ENCODE measurements at regions not wholly inside any gene's neighbourhood (a gene's known extent, or its start where the extent isn't known, plus 50 kb on each side); places are given as distances from the start of the nearest gene placed in this dataset.

- Histone ChIP-seq H3K27ac (no peak overlapping the region), H3K4me3 (no peak overlapping the region)
Measured at GRCh38 chr2:236852977-236853374, 232.7 kb upstream of the COPS8 start.

DNA sequence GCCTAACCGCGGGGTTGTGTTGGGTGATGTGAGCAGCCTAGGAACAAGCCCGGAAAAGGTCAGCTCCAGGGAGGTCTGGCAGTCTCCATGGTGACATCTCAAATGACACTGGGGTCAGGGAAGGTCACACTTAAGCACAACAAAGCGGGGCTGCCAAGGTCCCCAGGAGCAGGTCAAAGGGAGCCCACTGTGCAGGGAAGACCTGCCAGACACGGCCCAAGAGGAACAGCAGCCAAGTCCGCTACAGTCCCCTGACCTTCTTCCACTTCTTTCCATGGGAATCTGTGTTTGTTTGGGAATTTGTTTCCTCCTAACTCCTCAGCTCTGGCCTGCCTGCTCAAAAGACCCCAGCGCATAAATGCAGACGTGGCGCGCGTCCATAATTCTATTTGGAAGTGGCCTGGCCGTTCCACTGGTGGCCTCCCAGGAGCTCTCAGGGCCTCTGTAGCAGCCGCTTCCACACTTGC lies 232.1 kb upstream of the COPS8 start:
- Histone ChIP-seq H3K4me3 (no peak overlapping the region), H3K27ac (no peak overlapping the region)

DNA sequence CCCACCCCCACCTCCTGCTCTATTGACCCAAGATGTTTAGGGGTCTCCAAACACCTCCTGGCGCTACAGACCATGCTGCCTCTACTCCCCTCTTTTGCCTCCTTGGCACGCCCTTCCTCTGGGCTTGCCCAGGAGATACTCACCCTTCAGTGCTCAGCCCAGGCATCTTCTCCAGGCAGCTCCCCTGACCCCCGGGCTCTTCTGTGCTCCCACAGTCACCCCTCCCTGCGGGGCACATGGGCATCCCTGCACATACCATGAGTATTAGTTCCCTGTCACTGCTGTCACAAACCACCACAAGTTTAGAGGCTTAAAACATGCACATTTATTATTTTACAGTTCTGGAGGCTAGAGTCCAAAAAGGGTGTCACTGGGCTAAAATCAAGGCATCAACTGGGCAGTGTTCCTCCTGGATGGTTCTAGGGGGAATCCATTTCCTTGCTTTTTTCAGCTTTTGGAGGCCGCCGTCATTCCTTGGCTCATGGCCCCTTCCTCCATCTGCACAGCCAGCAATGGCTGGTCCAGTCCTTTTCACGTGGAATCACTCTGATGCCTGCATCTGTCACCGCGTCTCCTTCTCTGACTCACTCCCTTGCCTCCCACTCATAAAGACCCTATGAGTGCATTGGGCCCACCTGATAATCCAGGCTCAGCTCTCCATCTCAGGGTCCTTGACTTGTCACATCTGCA lies 230.4 kb upstream of the COPS8 start:
- Histone ChIP-seq H3K27ac (no peak overlapping the region), H3K4me3 (no peak overlapping the region)

GRCh38 chr2:236855866-236856847 lies 229.5 kb upstream of the COPS8 start:
- no peak overlapping the region for H3K4me3 ChIP-seq

DNA sequence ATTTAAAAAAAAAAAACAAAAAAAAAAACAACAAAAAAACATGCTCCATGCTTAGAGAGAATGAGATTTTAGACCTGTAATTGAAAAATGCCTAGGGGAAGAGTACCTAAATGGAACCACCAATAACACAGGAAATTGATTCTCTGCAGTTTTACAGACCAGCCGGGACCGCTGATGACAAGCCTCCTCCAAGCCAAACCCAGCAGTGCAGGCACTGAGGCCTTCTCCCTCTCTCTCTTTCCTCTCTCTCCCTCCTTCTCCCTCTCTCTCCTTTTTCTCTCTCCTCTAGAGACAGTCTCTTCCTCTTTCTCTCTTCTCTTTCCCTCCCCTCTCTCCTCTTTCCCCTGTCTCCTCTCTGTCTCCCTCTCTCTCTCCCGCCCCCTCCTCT lies 228.8 kb upstream of the COPS8 start:
- Histone ChIP-seq H3K4me3 (no peak overlapping the region), H3K27ac (no peak overlapping the region)

More at GRCh38 chr2:236855866-236856847, 229.5 kb upstream of the COPS8 start:
- H3K27ac ChIP-seq = no peak overlapping the region

DNA sequence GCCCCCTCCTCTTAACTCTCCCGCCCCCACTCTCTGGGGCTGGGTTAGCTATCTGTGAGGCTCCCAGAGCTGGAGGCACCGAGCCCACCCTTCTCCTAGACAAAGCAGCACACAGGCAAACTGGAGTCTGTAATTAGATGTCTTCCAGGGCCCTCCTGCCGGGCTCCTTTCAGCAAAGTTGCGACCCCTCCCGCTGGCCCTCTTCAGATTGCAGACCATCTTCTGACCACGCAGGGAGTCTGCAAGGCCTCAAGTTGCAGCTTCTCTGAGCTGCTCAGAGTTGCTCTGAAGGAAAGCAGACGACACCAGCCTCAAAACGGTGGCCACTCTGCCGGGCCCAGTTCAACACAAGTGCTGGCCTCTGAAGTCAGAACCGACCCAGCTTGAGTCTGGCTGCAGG lies 228.4 kb upstream of the COPS8 start:
- Histone ChIP-seq H3K4me3 (no peak overlapping the region), H3K27ac (no peak overlapping the region)

GRCh38 chr2:236857781-236858180 lies 227.9 kb upstream of the COPS8 start:
- no peak overlapping the region for H3K27ac ChIP-seq

GRCh38 chr2:236858661-236859060 lies 227.0 kb upstream of the COPS8 start:
- Histone ChIP-seq H3K27ac (no peak overlapping the region), H3K4me3 (no peak overlapping the region)

More at GRCh38 chr2:236857781-236858180, 227.9 kb upstream of the COPS8 start:
- no peak overlapping the region for H3K4me3 ChIP-seq

DNA sequence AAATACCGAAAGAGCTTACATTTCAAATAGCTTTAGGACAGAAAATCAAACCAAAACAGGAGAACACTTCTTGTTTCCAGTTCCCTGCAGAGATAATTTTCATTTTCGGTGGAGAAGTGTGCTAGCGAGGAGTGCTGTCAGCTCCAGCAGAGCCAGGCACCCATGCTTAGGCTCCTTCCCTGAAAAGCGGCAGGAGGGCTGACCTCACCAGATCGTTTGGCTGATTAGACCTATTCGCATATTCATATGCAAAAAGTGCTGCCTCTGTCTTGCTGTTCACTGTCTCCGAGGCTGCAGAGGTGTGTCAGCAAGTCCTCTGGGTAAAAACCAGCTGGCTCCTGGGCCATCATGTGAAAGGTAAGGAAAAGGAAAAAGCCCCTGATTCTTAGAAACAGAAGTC lies 225.8 kb upstream of the COPS8 start:
- Histone ChIP-seq H3K4me3 (no peak overlapping the region), H3K27ac (no peak overlapping the region)

- no peak overlapping the region for H3K4me3 ChIP-seq
- H3K27ac ChIP-seq = peak overlapping the region in 1 of 21 experiments; percentile 69
Measured at GRCh38 chr2:236861196-236861875, 224.4 kb upstream of the COPS8 start.

DNA sequence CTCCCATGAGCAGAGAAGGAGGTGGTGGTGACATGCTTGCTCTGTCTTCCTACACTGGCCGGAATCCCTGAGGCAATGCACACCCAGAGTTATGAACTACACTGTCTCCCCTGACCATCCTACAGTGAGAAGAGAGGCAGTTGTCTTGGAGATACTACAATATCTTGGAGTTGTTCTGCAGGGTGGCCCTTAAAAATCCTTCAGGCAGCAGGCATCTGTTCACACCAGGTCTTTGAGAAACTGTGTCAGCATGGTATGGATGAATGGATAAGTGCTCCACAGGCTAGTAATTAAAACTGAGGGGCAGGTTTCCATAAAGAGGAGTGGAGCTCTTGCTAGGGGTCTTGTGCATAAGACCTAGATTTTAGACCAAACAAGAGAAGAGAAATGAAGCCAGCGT lies 223.7 kb upstream of the COPS8 start:
- peak overlapping the region in 5 of 21 experiments; percentile 36 to 85 (median 71) for H3K27ac ChIP-seq
- no peak overlapping the region for H3K4me3 ChIP-seq

- H3K4me3 ChIP-seq = no peak overlapping the region
- H3K27ac ChIP-seq = peak overlapping the region in 14 of 21 experiments; percentile 0 to 85 (median 58)
Measured at GRCh38 chr2:236862526-236862925, 223.2 kb upstream of the COPS8 start.

- no peak overlapping the region for H3K4me3 ChIP-seq
- H3K27ac ChIP-seq = peak overlapping the region in 16 of 21 experiments; percentile 0 to 85 (median 59)
Measured at GRCh38 chr2:236862961-236863728, 222.5 kb upstream of the COPS8 start.

DNA sequence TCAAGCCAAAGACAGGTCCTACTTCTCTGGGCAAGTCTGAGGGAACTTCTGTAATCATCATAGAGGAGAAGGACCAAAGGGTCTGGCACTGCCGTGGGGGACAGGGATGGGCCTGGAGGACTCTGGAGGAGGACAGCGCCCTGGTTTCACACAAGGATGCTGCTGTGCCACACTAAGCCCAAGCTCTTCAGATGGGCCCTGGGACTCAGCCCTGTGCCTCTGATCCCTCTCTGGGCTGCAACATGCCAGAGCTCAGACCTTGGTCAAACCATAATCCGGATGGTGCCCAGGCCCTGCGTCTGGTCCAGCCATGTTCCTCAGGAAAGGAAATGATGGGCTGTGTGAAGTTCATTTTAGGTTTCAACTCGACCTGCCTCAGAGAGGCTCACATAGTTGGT lies 222.0 kb upstream of the COPS8 start:
- Histone ChIP-seq H3K27ac (peak overlapping the region in 15 of 21 experiments; percentile 0 to 85 (median 58)), H3K4me3 (no peak overlapping the region)

GRCh38 chr2:236865052-236865451 lies 220.6 kb upstream of the COPS8 start:
- no peak overlapping the region for H3K4me3 ChIP-seq

GRCh38 chr2:236866542-236867340 lies 218.9 kb upstream of the COPS8 start:
- peak overlapping the region in 2 of 21 experiments; percentile 7 to 8 for H3K27ac ChIP-seq
- no peak overlapping the region for H3K4me3 ChIP-seq

More at GRCh38 chr2:236865052-236865451, 220.6 kb upstream of the COPS8 start:
- no peak overlapping the region for H3K27ac ChIP-seq

DNA sequence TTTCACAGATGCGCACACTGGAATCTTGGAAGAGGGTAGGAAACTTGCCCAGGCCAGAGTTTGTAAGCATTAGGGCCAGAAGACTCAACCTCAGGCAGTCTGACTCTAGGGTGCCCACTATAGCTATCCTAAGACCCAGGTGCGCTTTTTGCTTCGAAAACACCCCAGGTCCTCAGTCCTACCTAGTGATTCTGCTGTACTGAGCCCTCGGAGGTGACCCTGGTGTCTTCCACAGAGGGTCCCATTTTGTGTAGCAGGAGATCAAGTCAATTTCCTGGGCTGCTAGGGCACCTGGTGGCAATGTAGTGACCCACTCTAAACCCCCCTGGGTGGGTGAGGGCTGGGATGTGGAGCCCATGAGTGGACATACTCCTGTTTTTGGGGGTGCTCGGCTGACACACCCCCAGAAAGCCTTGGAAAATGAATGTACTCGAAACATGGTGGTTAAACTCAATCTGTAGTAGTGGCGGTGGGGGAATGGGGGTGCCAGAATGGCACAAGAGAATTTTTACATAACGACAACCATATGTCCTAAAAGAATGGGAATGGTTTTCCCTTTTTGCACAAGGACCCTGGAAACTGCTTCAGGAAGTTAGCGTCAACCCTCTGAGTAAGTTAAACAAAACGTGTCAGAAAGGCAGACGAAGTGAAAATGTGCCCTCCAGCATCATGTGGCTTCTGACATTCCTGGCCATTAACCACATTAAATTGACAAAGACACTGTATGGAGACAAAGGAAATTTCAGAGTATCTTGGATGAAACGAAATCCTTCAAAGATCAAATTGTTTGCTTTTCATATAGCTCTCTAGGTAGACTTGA lies 218.0 kb upstream of the COPS8 start:
- H3K27ac ChIP-seq = peak overlapping the region in 2 of 21 experiments; percentile 8 to 18
- no peak overlapping the region for H3K4me3 ChIP-seq

GRCh38 chr2:236870370-236870769 lies 215.3 kb upstream of the COPS8 start:
- H3K27ac ChIP-seq = peak overlapping the region in 9 of 21 experiments; percentile 22 to 93 (median 74)
- no peak overlapping the region for H3K4me3 ChIP-seq

Data from skin epidermis (tissue), 12 donors.